CD8-positive, alpha-beta memory T cell (primary cell): ENCODE measurements at regions not wholly inside any gene's neighbourhood (a gene's known extent, or its start where the extent isn't known, plus 50 kb on each side); places are given as distances from the start of the nearest gene placed in this dataset.
"Not testable (repeated sequence)": the region's sequence is repeated elsewhere in the genome, so short reads cannot be mapped to it uniquely, and the experiment has no call there.

Experiments
- CTCF ChIA-PET: fragments of 350-600 bp; sonication (Branson Sonifier 250); formaldehyde crosslinking; loops from one replicate; lab custom pipeline; 2021; ENCODE audit warnings: antibody characterized with exemption; lab: Charles Lee
- POLR2A ChIA-PET: fragments of 350-600 bp; sonication (Branson Sonifier 250); formaldehyde crosslinking; loops from one replicate; lab custom pipeline; 2021; ENCODE audit warnings: antibody characterized with exemption; lab: Charles Lee
- DNase-seq, 5 donors: peaks; one replicate each; pipeline versions ENCODE4 v3.0.0 to v3.0.0-alpha.2; 2020 to 2022; ENCODE audit warnings: mixed read lengths in 1 of 5
- H3K27ac ChIP-seq: one replicate; pipeline ENCODE4 v1.7.0; 2013; ENCODE audit warnings: low read depth, mild to moderate bottlenecking, low read length, moderate library complexity
- H3K27me3 ChIP-seq: 2 replicates; pipeline ENCODE4 v1.7.0; 2013; ENCODE audit warnings: low read length, mild to moderate bottlenecking; ENCODE audit not compliant: insufficient read depth, poor library complexity, severe bottlenecking
- H3K36me3 ChIP-seq: 2 replicates; pipeline ENCODE4 v1.7.0; 2013; ENCODE audit warnings: mild to moderate bottlenecking, low read length, moderate library complexity; ENCODE audit not compliant: insufficient read depth
- H3K4me1 ChIP-seq: 2 replicates; pipeline ENCODE4 v1.7.0; 2013; ENCODE audit warnings: mild to moderate bottlenecking, low read length, moderate library complexity; ENCODE audit not compliant: insufficient read depth
- H3K4me3 ChIP-seq: 2 replicates; pipeline ENCODE4 v1.7.0; 2013; ENCODE audit warnings: mild to moderate bottlenecking, low read length
- H3K9me3 ChIP-seq: 2 replicates; pipeline ENCODE4 v1.7.0; 2013; ENCODE audit warnings: mild to moderate bottlenecking, low read length
- H3K27ac Mint-ChIP-seq, 8 donors: one replicate each; pipeline ENCODE4 v1.8.0; 2020 to 2021; ENCODE audit warnings: mixed read lengths in 8 of 8, mild to moderate bottlenecking in 6 of 8, inconsistent platforms in 3 of 8, moderate library complexity in 3 of 8
- H3K27me3 Mint-ChIP-seq, 2 donors: one replicate each; pipeline ENCODE4 v1.8.0; 2020 to 2021; ENCODE audit warnings: mixed read lengths in 2 of 2, mild to moderate bottlenecking in 1 of 2, moderate library complexity in 1 of 2
- H3K36me3 Mint-ChIP-seq, 3 donors: one replicate each; pipeline ENCODE4 v1.8.0; 2020 to 2021; ENCODE audit warnings: mixed read lengths in 3 of 3, inconsistent platforms in 1 of 3, mild to moderate bottlenecking in 1 of 3
- H3K4me1 Mint-ChIP-seq, 3 donors: one replicate each; pipeline ENCODE4 v1.8.0; 2020 to 2021; ENCODE audit warnings: mixed read lengths in 3 of 3, inconsistent platforms in 1 of 3, mild to moderate bottlenecking in 1 of 3
- H3K4me3 Mint-ChIP-seq, 7 donors: one replicate each; pipeline ENCODE4 v1.8.0; 2020 to 2021; ENCODE audit warnings: mixed read lengths in 7 of 7, mild to moderate bottlenecking in 6 of 7, moderate library complexity in 4 of 7, inconsistent platforms in 2 of 7
- H3K9me3 Mint-ChIP-seq, 5 donors: one replicate each; pipeline ENCODE4 v1.8.0; 2020 to 2022; ENCODE audit warnings: mixed read lengths in 5 of 5, mild to moderate bottlenecking in 3 of 5, moderate library complexity in 2 of 5, inconsistent platforms in 1 of 5

DNA sequence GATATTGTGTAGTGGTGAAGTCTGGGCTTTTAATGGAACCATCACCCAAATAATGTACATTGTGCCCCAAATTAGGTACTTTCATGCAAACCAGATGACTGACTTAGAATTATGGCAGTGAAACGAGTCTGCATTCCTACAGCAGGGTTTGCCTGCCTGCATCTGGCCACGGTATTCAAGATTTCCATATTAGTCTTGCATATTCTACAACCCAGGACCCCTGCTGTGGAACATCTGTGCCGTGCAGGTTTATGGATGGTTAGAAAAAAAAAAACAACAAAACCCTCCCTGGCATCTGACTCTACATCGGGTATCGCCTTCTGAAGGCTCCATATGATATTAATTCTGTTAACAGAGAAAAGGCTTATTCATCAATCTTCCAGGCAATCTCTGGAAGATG lies 394.8 kb downstream of the DCDC2C start:
- Histone ChIP-seq H3K4me3 (no peak overlapping the region), H3K9me3 (no peaks in the 10 kb centered on the region), H3K36me3 (no peaks in the 10 kb centered on the region), H3K4me1 (no peaks in the 10 kb centered on the region), H3K27me3 (no peaks in the 10 kb centered on the region), H3K27ac (no peak overlapping the region)
- no peaks in the 10 kb centered on the region for H3K27me3 Mint-ChIP-seq
- no peak overlapping the region for H3K27ac Mint-ChIP-seq
- ChIA-PET CTCF (no interaction called here), POLR2A (no interaction called here)
- H3K36me3 Mint-ChIP-seq = no peaks in the 10 kb centered on the region
- no peak overlapping the region for H3K4me3 Mint-ChIP-seq
- no peaks in the 10 kb centered on the region for H3K4me1 Mint-ChIP-seq
- no peak for DNase-seq
- peaks cover 2 to 11% (median 6%) of the 10 kb centered on the region in 5 donors for H3K9me3 Mint-ChIP-seq

DNA sequence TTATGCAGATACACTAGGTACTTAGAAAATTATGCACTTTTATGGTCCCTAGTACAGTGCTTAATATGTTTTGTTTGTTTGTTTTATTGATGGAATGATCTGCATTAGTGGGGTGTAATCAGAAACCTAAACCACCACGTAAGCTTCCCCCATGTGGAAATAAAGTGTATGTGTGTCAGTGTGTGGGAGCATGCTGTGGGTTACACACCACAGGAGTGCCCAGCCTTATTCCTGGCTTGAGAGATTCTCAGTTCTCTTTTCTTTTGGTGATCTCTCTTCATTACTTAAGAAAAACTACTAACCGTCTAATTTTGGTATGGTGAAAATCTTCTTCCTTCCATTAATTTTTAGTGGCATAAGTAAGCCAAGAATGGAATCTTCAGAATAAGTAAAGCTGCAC lies 398.6 kb downstream of the DCDC2C start:
- POLR2A ChIA-PET = no interaction called here
- Mint-ChIP-seq H3K9me3 (peaks cover 0 to 11% (median 9%) of the 10 kb centered on the region in 5 donors), H3K27me3 (no peaks in the 10 kb centered on the region), H3K27ac (no peak overlapping the region), H3K36me3 (no peaks in the 10 kb centered on the region), H3K4me3 (no peak overlapping the region), H3K4me1 (no peaks in the 10 kb centered on the region)
- H3K36me3 ChIP-seq = no peaks in the 10 kb centered on the region
- H3K27me3 ChIP-seq = no peaks in the 10 kb centered on the region
- H3K4me1 ChIP-seq = no peaks in the 10 kb centered on the region
- CTCF ChIA-PET = no interaction called here
- H3K4me3 ChIP-seq = no peak overlapping the region
- H3K27ac ChIP-seq = no peak overlapping the region
- no peak for DNase-seq
- H3K9me3 ChIP-seq = no peaks in the 10 kb centered on the region

DNA sequence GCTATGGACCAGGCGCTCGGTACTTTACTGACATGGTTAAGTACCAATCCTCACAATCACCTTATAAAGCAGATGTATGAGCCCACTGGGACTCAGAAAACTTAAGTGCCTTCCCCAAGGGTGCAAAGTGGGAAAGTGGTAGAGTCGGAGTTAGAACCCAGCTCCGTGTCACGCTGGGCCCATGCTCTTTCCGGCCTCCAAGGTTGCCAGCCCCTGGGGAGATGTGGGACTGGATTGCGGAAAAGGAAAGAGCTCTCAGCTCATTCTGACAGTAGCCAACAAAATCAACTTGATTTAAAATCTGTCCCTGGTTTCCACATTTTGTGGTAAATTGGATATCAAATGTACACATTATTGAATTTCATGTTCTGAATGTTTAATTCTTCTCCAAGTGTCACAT lies 403.8 kb downstream of the DCDC2C start:
- H3K27ac Mint-ChIP-seq = no peak overlapping the region
- Histone ChIP-seq H3K4me1 (no peaks in the 10 kb centered on the region), H3K4me3 (no peak overlapping the region), H3K27me3 (no peaks in the 10 kb centered on the region), H3K36me3 (no peaks in the 10 kb centered on the region), H3K9me3 (no peaks in the 10 kb centered on the region), H3K27ac (no peak overlapping the region)
- ChIA-PET POLR2A (no interaction called here), CTCF (no interaction called here)
- H3K4me3 Mint-ChIP-seq = no peak overlapping the region
- no peaks in the 10 kb centered on the region for H3K4me1 Mint-ChIP-seq
- peaks cover 0 to 9% (median 5%) of the 10 kb centered on the region in 5 donors for H3K9me3 Mint-ChIP-seq
- DNase-seq = no peak
- H3K27me3 Mint-ChIP-seq = no peaks in the 10 kb centered on the region
- H3K36me3 Mint-ChIP-seq = no peaks in the 10 kb centered on the region

DNA sequence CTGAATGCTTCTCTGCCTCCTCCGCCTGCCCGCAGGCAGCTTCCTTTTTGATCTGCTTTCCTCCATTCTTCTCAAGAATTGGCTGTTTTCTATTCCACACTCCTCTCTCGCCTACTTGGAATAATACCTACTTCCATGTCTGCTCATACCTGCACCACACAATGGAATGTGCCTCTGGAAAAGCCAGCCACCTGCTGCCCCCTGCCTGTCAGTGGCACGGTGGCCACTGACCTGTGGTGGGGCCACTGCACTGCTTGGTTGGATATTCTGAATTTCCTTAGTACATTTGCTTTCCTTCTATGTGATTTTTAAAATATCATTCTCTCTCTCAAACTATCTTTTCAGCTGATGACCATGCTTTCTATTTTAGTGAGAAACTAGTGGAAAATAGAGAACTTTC lies 406.9 kb downstream of the DCDC2C start:
- no peaks in the 10 kb centered on the region for H3K27me3 ChIP-seq
- Mint-ChIP-seq H3K27me3 (peaks cover 0 to 3% of the 10 kb centered on the region in 2 donors), H3K4me3 (no peak overlapping the region), H3K9me3 (peaks cover 0 to 11% (median under 1%) of the 10 kb centered on the region in 5 donors), H3K36me3 (no peaks in the 10 kb centered on the region), H3K4me1 (no peaks in the 10 kb centered on the region), H3K27ac (no peak overlapping the region)
- DNase-seq = no peak
- no peak overlapping the region for H3K4me3 ChIP-seq
- no peaks in the 10 kb centered on the region for H3K9me3 ChIP-seq
- no peak overlapping the region for H3K27ac ChIP-seq
- CTCF ChIA-PET = no interaction called here
- POLR2A ChIA-PET = no interaction called here
- H3K36me3 ChIP-seq = no peaks in the 10 kb centered on the region
- no peaks in the 10 kb centered on the region for H3K4me1 ChIP-seq

DNA sequence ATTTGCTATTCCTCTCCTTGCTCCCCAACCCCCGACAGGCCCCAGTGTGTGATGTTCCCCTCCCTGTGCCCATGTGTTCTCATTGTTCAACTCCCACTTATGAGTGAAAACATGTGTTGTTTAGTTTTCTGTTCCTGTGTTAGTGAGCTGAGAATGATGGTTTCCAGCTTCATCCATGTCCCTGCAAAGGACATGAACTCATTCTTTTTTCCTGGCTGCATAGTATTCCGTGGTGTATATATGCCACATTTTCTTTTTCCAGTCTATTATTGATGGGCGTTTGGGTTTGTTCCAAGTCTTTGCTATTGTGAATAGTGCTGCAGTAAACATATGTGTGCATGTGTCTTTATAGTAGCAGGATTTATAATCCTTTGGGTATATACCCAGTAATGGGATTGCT lies 412.1 kb downstream of the DCDC2C start:
- H3K4me3 Mint-ChIP-seq, H3K4me3 ChIP-seq, H3K4me1 Mint-ChIP-seq, H3K36me3 ChIP-seq, H3K9me3 ChIP-seq, H3K27me3 Mint-ChIP-seq, CTCF ChIA-PET, H3K27me3 ChIP-seq, POLR2A ChIA-PET, H3K36me3 Mint-ChIP-seq, H3K27ac ChIP-seq, H3K4me1 ChIP-seq, H3K27ac Mint-ChIP-seq, DNase-seq: not testable (repeated sequence)
- peaks cover 16 to 23% (median 20%) of the 10 kb centered on the region in 5 donors for H3K9me3 Mint-ChIP-seq

DNA sequence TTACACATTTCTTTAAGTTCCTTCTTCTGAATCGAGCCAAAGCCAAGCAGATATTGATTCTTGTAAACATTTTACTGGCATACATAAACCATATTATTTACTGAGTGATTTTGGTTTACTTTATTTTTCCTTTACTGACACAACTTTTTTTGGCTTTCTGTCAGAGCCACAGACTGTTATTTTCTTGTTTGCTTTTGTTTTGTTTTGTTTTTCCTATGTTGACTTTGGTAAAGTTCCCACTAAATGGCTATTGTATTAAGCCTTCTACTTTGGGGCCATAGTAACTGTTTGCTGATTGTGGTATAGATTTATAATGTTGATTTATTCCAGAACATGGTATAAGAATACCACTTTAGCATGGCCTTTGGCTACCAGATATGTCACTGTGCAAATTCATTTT lies 419.4 kb downstream of the DCDC2C start:
- no peaks in the 10 kb centered on the region for H3K4me1 ChIP-seq
- H3K36me3 ChIP-seq = no peaks in the 10 kb centered on the region
- Mint-ChIP-seq H3K4me3 (no peak overlapping the region), H3K9me3 (peaks cover 4 to 31% (median 14%) of the 10 kb centered on the region in 5 donors), H3K4me1 (no peaks in the 10 kb centered on the region), H3K36me3 (no peaks in the 10 kb centered on the region), H3K27me3 (no peaks in the 10 kb centered on the region), H3K27ac (no peak overlapping the region)
- no peak overlapping the region for H3K27ac ChIP-seq
- H3K27me3 ChIP-seq = no peaks in the 10 kb centered on the region
- no peak for DNase-seq
- H3K9me3 ChIP-seq = no peaks in the 10 kb centered on the region
- POLR2A ChIA-PET = no interaction called here
- no peak overlapping the region for H3K4me3 ChIP-seq
- CTCF ChIA-PET = no interaction called here

DNA sequence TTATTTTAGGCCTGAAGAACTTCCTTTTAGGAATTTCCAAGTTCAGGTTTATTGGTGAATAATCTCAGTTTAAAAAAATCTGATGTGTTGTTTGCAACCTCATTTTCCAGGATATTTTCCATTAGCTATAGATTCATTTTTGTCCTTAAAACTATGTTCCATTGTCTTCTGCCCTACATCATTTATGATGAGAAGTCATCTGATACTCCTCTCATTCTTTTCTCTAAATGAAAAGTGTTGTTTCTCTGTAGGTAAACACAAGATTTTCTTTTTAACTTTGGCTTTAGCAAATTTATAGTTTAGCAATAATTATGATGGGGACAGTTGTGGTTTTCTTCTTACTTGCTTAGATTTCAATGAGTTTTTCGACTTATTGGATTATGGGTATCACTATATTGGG lies 427.3 kb downstream of the DCDC2C start:
- Mint-ChIP-seq H3K36me3 (no peaks in the 10 kb centered on the region), H3K4me3 (no peak overlapping the region), H3K9me3 (peaks cover 6 to 24% (median 13%) of the 10 kb centered on the region in 5 donors), H3K4me1 (no peaks in the 10 kb centered on the region), H3K27me3 (no peaks in the 10 kb centered on the region), H3K27ac (no peak overlapping the region)
- Histone ChIP-seq H3K36me3 (no peaks in the 10 kb centered on the region), H3K4me3 (no peak overlapping the region), H3K4me1 (no peaks in the 10 kb centered on the region), H3K27ac (no peak overlapping the region), H3K27me3 (no peaks in the 10 kb centered on the region), H3K9me3 (peaks cover 4% of the 10 kb centered on the region)
- no peak for DNase-seq
- POLR2A ChIA-PET = no interaction called here
- CTCF ChIA-PET = no interaction called here

DNA sequence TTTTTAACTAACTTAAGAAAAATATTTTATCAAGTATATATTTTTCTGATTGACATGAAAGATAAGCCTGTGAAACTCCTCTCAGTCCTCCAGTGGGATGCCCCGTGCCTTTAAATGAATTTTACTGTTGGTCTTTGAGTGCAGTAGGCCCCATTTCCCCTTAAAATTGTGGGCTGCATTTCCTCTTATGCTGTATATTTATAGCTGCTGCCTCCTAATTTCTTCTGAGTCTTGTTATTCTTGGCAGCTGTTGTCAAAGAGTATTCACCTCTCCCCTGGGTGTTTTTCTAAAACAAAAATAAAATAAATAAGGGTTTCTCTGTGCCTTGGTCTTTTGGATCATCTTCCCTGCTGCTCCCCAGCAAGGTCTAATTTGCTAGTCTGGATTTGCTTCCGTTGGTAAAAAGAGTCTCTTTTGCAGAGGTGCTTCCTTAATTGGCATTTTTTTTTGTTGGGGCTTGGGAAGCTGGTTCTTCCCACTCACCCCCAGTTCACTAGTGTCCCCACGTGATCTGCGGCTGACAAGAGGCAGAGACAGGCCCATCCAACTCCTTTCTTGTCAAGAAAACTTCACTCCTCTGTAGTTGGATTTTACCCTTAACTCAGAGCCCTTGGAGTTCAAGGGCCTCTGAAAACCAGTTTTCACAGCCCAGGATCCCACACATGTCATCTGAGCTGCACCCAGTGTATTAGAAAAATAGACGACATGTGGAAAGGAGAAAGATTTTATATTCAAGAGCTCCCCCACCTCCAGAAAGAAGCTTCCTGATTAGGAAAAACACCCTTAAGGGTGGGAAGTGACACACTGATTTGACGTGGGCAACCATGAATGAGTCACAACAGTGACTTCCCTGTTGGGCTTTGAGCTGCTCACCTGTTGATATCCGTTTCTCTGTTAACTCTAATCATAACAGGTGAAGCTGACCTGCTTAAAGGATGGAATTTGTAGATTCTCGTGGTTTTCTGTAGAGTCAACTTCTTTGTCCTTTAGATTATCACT lies 431.5 kb downstream of the DCDC2C start:
- no peaks in the 10 kb centered on the region for H3K36me3 Mint-ChIP-seq
- H3K27ac ChIP-seq = no peak overlapping the region
- no peaks in the 10 kb centered on the region for H3K4me1 Mint-ChIP-seq
- H3K9me3 ChIP-seq = peaks cover 4% of the 10 kb centered on the region
- ChIA-PET CTCF (no interaction called here), POLR2A (no interaction called here)
- H3K4me1 ChIP-seq = no peaks in the 10 kb centered on the region
- H3K9me3 Mint-ChIP-seq = peaks cover 10 to 26% (median 15%) of the 10 kb centered on the region in 5 donors
- no peak overlapping the region for H3K4me3 Mint-ChIP-seq
- H3K27me3 Mint-ChIP-seq = no peaks in the 10 kb centered on the region
- no peak overlapping the region for H3K27ac Mint-ChIP-seq
- no peak overlapping the region for H3K4me3 ChIP-seq
- no peaks in the 10 kb centered on the region for H3K36me3 ChIP-seq
- no peak for DNase-seq
- H3K27me3 ChIP-seq = no peaks in the 10 kb centered on the region
